HepG2 (cell line): ENCODE measurements at regions not wholly inside any gene's neighbourhood (a gene's known extent, or its start where the extent isn't known, plus 50 kb on each side); places are given as distances from the start of the nearest gene placed in this dataset.

Experiments used
- BRCA1 ChIP-seq: sonication (generic); formaldehyde crosslinking; IDR thresholded peaks from 2 replicates; pipeline ENCODE4 v1.4.0; 2020; ENCODE audit warnings: missing genetic modification reagents
- EZH2 ChIP-seq: conservative IDR thresholded peaks from 2 replicates; pipeline ENCODE4 v1.6.1; 2012; ENCODE audit warnings: mild to moderate bottlenecking, low read depth, low read length, moderate library complexity
- FOXA1 ChIP-seq, 2 experiments: fragments of 450-650 bp in 1 of 2; sonication (generic) in 1 of 2; formaldehyde crosslinking in 1 of 2; IDR thresholded peaks; 2 replicates each; pipeline versions ENCODE4 v1.4.0 to v1.6.1; 2016 to 2020; ENCODE audit warnings: missing genetic modification reagents in 1 of 2
- HNRNPL ChIP-seq: fragments of 200-400 bp; formaldehyde crosslinking; IDR thresholded peaks from 2 replicates; pipeline ENCODE4 v1.6.1; 2017; ENCODE audit warnings: mild to moderate bottlenecking, low read depth, low read length
- MAFF ChIP-seq: IDR thresholded peaks from 2 replicates; pipeline ENCODE4 v1.6.1; 2011; ENCODE audit warnings: low read depth, low read length, improper control_type of control experiment
- MLLT10 ChIP-seq: sonication (generic); formaldehyde crosslinking; IDR thresholded peaks from 2 replicates; pipeline ENCODE4 v1.4.0; 2020; ENCODE audit warnings: missing genetic modification reagents
- ZNF501 ChIP-seq: sonication (generic); formaldehyde crosslinking; IDR thresholded peaks from 2 replicates; pipeline ENCODE4 v1.5.1; 2020; ENCODE audit warnings: mild to moderate bottlenecking, moderate library complexity, missing genetic modification reagents
- ZNF605 ChIP-seq: sonication (generic); formaldehyde crosslinking; IDR thresholded peaks from 2 replicates; pipeline ENCODE4 v1.8.0; 2022; ENCODE audit warnings: mild to moderate bottlenecking, missing genetic modification reagents
- TF ChIP-seq, protein P1 (sequence below): IDR thresholded peaks from 2 replicates; pipeline ENCODE4 v1.6.1; 2012; ENCODE audit warnings: inconsistent platforms
- TF ChIP-seq, protein P2 (sequence below): sonication (generic); formaldehyde crosslinking; IDR thresholded peaks from 2 replicates; pipeline ENCODE4 v1.5.0; 2020; ENCODE audit warnings: mild to moderate bottlenecking, missing genetic modification reagents, moderate library complexity

DNA sequence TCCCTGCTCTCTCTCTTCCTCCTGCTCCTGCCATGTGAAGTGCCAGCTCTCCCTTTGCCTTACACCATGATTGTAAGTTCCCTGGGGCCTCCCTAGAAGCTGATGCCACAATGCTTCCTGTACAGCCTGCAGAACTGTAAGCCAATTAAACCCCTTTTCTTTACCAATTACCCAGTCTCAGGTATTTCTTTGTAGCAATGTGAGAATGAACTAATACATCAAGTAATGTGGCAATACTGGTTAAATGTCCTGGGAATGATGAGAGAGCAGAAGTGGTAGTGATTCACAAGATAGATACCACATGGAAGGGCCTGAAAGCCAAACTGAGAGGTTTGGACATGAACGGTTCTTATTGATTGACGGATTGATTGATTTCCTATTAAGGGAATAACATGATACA, 62.6 kb upstream of the IL12B start:
- TF ChIP-seq MLLT10 (CRISPR knock-in tag) (no peak), ZNF605 (no peak), MAFF (no peak), HNRNPL (no peak), ZNF501 (CRISPR knock-in tag) (no peak), BRCA1 (CRISPR knock-in tag) (no peak), FOXA1 (IDR thresholded peaks at IDR 0.05) (no peak), FOXA1 (CRISPR knock-in tag; IDR thresholded peaks at IDR 0.05) (no peak), EZH2 (no peak)
- TF ChIP-seq, protein P1, sequence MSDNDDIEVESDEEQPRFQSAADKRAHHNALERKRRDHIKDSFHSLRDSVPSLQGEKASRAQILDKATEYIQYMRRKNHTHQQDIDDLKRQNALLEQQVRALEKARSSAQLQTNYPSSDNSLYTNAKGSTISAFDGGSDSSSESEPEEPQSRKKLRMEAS = no peak
- TF ChIP-seq, protein P2, sequence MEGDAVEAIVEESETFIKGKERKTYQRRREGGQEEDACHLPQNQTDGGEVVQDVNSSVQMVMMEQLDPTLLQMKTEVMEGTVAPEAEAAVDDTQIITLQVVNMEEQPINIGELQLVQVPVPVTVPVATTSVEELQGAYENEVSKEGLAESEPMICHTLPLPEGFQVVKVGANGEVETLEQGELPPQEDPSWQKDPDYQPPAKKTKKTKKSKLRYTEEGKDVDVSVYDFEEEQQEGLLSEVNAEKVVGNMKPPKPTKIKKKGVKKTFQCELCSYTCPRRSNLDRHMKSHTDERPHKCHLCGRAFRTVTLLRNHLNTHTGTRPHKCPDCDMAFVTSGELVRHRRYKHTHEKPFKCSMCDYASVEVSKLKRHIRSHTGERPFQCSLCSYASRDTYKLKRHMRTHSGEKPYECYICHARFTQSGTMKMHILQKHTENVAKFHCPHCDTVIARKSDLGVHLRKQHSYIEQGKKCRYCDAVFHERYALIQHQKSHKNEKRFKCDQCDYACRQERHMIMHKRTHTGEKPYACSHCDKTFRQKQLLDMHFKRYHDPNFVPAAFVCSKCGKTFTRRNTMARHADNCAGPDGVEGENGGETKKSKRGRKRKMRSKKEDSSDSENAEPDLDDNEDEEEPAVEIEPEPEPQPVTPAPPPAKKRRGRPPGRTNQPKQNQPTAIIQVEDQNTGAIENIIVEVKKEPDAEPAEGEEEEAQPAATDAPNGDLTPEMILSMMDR (CRISPR knock-in tag) = no peak
